Stimulated activated CD4-positive, alpha-beta T cell treated with anti-CD3 and anti-CD28 coated beads, Interleukin-4, amount 100 ng/mL, for 4 hours (primary cell): ENCODE measurements at regions not wholly inside any gene's neighbourhood (a gene's known extent, or its start where the extent isn't known, plus 50 kb on each side); places are given as distances from the start of the nearest gene placed in this dataset.

Experiments used
- DNase-seq, 2 experiments: peaks; one replicate each; pipeline ENCODE4 v3.0.0-alpha.2; 2020

DNA sequence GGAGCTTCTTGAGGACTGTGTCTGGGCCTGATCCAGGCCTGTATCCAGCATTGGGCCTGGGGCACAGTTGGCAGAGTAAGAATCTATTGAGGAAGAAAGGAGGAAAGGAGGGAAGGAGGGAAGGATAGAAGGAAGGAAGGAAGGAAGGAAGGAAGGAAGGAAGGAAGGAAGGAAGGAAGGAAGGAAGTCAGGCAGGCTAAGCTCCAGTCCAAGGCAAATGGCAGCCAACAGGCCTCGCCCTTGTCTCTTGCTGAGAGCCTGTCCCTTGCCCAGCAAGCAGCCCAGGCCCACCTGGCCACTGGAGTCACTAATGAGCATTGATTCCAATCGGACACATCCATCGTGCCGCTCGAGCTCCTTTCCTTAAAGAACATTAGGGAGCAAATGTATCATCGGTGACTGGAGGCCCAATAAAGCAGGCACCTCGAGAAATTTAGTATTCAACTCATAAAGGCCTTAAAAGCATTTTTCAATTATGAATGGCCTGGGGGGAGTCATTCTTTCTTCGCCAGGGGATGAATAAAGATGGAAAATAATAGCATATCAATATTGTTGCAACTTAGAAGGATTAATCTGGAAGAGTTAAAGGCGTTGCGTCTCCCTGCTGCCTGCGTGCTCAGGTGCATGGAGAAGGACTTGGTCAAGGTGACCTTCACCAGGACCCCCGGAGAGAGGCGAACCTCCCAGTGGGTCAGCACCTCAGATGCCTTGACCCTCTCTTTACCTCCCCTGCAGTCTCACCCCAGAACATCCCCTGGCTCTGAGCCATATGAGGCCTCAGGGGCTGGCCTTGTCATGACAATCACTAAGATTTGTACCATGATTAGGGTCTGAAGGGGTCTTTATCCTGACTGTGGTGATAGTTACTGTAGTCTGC, 144.5 kb upstream of the RUNX3 start:
- no peak for DNase-seq

- no peak for DNase-seq
Measured at GRCh38 chr1:25073640-25074270, 143.7 kb upstream of the RUNX3 start.

DNA sequence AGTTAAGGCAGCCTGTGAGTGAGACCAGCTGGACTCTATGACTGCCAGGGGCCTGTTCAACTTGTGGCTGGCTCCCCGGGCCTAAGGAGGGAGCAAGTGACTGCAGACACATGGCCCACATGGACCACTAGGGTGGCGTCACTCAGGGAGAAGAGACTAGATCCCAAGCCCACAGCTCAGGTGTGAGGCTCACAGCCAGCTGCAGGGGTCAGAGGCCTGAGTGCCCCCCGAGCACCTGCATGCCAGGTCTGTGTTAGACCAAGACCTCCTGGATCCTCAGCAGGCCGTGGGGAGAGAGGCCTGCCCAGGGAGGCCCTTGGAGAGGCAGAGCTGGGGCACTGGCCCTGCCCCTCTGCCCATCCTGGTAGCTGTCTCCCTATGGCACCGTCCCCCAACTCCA, 142.4 kb upstream of the RUNX3 start:
- no peak for DNase-seq

DNA sequence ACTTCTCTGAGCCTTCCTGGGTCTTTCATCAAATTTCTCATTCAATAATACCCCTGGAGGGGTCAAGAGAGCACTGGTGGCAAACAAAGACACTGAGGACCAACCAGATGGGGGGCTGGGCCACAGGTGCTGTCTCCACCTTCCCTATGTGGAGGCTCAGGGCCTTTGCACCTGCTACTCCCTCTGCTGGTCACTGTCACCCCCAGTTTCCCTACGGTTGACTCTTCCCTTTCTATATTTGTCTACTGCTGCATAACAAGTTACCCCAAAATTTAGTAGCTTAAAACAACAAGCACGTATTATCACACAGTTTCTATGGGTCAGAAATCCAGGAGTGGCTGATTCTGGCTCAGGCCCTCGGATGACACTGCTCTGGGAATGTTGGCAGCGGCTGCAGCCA, 138.8 kb upstream of the RUNX3 start:
- DNase-seq = peak; percentile 15 to 17

- no peak for DNase-seq
Measured at GRCh38 chr1:25068316-25068715, 138.2 kb upstream of the RUNX3 start.

GRCh38 chr1:25067518-25068251, 137.6 kb upstream of the RUNX3 start:
- DNase-seq = no peak

- no peak for DNase-seq
Measured at GRCh38 chr1:25066731-25067517, 136.8 kb upstream of the RUNX3 start.

DNA sequence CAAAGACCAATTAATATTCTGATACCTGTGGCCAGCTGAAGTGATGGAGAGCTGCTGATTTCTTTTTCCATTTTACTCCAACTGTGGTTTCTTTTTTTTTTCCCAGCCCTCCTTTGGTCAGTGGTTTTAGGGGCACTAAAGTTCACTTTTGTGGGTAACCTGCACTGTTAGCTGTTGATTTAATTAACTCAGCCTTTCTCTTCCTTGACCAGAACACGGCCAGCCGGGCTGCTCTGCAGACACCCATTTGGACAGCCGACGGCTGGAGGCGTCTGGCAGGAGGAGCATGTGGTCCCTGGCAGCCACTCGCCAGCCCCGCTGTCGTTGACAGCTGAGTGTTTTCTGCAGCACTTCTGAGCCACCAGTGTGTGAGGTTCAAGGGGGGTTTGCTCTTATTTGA, 136.2 kb upstream of the RUNX3 start:
- DNase-seq = no peak

DNA sequence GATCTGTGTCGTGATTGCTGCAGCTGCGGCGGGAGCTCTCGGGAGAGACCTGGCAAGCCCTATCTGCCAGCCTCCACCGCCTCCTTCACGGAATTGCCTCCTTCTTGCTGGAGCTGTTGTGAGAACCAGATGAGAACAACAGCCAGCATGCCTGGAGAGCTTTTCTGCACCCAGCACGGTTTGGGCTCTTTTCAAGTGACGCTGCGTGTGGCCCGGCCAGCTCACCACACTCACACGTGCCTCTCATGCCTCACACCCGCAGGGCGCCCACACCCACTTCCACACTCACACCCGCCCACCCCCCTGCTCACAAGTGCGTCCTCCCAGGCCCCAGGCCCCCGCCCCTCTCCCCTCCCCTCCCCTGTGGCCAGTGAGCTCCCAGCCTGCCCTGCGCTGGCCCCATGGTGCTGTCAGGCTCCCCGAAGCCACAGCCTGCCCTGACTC, 135.7 kb upstream of the RUNX3 start:
- DNase-seq = peak in 1 of 2 experiments; percentile 6

DNA sequence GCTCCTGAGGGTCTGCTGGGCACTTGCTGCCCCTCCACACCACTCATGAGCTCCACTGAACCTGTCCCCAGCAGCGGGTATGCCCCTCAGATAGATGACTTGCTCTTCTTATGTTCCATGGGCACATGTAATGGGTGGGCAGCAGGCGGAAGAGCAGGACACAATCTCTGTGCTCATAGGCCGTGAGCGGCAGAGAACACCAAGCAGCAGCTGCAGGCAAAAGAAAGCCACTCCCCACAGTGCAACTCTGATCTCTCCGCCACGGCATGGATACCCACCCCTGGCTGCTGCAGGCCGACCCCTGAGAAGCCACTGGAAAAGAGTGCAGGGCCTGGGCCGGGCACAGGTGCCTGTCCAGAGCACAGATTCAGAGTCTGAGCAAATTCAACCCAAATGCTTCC, 135.2 kb upstream of the RUNX3 start:
- no peak for DNase-seq

DNA sequence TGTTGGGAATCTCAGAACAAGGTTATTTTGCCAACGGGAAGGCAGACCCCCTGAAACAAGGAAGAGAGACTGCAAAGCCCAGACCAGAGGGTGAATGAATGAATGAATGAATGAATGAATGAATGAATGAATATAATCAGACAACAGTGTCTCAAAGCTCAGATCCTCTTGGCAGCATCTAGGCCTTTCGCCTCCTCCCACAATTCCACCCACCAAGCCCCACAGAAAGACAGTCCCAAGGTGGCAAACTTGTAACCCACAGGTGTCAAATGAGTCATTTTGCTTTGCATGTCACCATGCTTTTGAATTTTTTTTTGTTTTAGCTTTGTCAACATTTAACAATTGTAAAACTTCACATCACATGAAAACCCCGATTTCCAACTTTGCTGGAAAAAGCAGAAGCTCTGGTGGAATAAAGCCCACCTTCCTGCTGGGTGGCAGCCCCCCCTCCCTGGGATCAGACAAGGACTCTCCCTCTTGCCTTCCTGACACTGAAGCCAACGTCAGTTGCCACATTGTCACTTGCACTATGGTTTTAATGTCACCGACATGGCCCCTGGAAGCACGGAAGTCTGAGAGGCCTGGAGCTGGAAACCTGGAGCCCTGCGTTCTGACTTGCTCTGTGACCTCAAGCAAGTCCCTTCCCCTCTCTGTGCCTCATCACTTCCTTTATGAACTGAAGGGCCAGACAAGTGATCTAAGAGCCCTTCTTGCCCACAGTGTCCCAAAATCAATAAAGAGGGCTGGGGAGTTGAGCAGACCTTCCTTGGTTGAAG, 134.6 kb upstream of the RUNX3 start:
- DNase-seq = peak in 1 of 2 experiments; percentile 11

DNA sequence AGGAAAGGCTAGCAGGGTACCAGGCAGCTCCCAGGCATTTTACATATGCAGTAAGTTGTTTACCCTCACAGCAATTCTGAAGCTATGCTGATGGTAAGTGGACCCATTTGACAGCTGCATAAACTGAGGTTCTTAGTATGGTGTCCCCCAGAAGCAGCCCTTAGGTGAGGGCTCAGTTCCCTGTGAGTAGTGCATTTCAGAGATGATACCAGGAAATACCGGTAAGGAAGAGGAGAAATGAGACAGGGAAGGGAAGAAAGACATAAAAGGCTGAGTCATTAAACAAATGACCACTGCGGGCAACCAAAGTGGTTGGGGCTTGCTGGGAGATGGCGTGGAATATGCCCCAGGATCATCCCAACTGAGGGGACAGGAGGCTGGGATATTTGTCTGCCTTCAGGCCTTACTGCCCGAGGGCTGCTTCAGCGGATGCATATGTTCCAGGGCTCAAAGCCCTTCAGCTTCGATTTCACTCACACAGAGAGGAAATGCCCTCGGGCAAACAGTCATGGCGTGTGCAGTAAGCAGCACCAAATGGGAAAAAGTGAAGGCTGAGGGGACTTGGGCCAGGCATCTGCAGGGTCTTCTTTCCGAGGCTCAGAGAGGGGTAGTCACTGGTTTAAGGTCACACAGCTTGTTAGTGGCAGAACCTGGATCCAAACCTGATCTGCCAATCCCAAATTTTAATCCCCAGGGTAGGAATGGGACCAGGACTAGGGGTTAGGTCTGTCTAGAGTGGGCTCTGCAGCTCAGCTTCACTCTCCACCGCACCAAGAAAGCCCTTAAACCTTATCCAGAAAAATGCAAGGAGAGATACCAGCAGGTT, 133.7 kb upstream of the RUNX3 start:
- no peak for DNase-seq

DNA sequence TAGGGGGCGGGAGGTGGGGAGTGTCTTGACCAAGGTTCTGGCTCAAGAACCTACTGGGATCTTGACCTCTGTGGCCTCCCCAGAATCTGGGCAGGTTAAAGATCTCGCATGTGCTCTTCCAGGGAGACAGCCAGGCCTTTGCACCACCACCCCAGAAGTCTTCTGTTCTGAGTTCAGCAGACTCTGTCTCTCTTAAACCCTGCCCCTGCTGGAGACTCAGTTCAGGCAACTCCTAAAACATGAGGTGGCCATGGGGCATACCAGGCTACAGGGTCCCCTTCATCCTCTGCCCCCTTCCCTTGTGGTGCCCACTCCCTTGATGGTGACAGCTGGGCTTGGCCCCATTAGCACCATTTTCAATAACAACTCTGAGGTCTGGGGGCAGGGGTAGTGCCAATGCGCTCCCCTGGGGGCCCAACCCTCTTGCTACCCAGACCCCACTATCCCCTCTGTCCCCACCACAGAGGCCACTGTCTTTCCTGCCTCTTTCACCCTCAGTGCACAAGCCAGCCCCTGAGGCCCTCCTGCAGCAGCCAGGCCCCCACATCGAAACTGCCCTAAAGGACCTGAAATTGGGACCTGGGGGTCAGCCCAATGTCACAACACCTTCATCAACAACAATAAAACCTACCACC, 132.7 kb upstream of the RUNX3 start:
- no peak for DNase-seq

DNA sequence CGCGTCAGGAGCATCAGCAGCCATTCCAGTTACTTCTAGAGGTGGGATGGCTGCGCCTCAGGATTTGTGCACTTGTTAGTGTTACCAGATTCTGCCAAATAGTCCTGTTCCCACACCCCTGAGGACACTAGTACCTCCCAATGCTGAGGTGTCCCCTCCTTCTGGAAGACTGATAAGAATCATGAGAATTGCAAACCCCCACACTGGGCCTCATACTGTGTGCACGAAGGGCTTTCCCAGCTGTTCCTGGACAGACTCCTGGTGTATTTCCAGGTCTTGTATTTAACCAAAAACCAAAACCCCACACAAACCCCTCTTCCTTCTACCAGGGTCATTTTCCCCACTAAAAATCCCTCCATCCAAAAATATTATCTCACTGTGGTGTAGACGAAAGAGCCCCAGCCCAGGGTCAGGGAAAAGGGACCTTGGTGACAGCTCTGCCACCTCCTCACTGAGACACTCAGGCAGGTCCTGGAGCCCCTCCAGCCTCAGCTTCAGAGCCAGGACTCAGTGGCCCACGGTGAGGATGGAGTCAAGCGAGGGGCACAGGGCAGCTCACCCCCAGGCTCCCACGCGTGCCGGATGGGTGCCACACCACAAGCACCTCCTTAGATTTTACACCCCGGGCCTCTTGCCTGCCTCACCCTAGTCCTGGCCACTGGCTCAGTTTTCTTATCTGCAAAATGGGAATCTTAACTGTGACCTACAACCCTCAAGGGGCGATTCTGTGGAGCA, 131.4 kb upstream of the RUNX3 start:
- DNase-seq = no peak

GRCh38 chr1:25057188-25057587, 127.1 kb upstream of the RUNX3 start:
- no peak for DNase-seq

DNA sequence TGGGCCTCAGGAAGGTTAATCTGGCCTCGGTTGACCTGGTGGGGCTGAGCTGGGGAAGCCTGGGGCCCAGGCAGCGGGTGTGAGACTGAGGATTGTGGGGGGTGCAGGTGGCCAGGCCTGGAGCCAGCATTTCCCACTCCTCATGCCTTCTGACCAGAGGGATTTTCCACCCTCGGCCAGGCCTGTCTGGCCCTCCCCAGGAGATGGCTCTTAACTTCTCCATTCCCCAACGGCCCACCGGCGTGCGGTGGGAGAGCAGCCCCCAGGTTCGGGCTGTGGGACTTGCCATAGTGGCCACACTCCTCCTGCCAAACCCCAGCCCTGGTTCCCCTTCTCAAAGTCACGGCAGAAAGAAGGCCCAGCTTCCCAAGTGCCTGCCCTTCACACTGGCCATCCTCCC, 126.5 kb upstream of the RUNX3 start:
- DNase-seq = no peak

GRCh38 chr1:25055961-25056360, 125.9 kb upstream of the RUNX3 start:
- DNase-seq = no peak

DNA sequence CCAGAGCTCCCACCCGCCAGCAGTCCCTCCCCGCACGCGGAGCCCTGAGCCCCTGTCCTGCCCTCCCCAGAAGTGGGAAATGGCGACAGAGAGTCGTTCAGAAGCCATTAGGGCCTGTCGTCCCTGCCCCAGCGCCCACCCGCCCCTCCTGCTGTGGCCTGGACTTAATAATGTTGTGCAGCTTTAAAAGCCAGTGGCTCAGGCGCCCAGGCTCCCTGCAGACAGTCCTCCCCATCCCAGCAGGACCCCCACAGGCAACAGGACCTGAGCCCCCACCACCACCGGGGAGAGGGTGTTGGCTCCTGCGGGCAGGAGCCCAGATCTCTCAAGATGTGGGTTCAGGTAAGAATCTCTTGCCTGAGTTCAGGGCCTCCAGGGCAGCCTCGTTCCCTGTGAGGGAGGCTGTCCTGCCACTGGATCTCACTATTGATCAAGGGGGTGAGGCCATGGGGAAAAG, 125.3 kb upstream of the RUNX3 start:
- no peak for DNase-seq

DNA sequence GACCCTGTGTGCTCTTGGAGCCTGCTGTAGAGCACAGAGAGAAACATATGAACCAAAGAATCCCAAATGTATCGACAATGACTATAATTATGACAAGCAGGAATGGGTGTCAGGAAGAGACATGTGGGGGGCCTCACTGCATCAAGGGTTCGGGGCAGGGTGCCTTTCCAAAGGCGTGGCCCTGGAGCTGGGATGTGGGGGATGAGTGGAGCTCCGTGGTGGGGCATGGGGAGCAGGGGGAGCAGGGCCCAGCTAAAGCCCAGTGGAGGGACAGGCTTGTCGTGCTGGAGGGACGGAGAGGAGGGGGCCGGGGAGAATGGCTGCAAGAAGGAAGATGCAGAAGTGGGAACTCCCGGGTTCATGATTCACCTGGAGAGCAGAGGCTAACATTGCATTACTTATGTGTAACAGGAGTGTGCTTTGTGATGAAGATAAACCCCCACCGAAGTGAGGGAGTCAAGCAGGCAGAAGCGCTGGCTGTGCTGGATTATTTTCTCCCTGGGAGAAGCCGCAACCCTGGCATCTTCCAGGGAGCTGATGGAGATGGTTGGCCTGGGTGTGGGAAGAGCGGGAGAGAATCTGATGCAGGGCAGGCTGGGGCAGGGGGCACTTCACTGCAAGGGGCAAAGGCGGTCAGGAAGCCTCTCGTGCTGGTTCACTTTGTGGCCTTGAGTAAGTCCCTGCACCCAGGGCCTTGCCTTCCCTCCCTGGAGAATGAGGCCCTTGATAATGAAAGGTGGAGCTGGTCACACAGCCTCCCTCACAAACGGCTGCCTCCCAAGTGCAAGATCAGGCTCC, 124.6 kb upstream of the RUNX3 start:
- no peak for DNase-seq
